ENCODE measurements at regions not wholly inside any gene's neighbourhood (a gene's known extent, or its start where the extent isn't known, plus 50 kb on each side); places are given as distances from the start of the nearest gene placed in this dataset.

GRCh38 chr6:92827104-92827503 lies 592.3 kb downstream of the EPHA7 start:
- DNase-seq (ENCODE audit: low read depth, low spot score): no peak

DNA sequence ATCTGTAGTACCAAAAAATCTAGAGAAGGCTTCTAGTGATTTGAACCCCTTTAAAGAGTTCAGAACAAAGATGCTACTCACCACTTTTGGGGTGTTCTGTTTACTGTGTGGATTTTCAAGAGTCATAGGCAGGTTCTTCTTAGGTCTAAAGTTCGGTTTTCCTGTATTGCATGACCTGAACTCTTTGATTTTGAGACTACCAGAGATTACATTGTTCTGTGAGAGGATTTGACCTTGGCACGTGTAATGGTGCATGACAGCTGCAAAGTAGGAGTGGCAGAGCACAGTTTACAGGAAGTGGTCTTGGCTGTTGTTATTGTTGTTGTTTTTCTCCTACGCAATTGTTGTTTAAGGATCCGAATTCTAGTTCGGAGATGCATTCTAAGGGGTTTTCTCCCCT lies 592.7 kb downstream of the EPHA7 start:
- DNase-seq (ENCODE audit: low read depth, low spot score): no peak

GRCh38 chr6:92822222-92822621 lies 597.1 kb downstream of the EPHA7 start:
- no peak for DNase-seq (ENCODE audit: low read depth, low spot score)

DNA sequence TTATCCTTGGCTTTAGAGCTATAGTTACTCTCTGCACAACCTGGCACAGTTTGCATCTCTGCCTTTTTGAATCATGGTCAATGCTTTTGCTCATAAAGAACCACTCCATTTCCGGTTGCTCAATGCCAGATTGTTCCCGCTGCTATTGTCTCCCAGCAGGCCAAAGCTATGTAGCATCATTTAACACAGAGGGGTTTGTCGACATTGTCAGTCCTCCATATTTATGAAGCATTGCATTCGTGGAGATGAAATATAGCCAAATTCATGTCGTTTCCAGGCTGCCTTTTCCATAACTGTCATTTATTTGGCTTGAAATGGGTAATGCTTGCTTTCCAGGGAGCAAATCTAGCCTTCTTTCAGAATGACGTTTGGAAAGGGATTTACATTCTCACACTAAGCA lies 598.8 kb downstream of the EPHA7 start:
- DNase-seq (ENCODE audit: low read depth, low spot score): no peak

GRCh38 chr6:92810913-92811312 lies 608.4 kb downstream of the EPHA7 start:
- DNase-seq (ENCODE audit: low read depth, low spot score): peak; percentile 59

GRCh38 chr6:92806254-92806653 lies 613.1 kb downstream of the EPHA7 start:
- no peak for DNase-seq (ENCODE audit: low read depth, low spot score)

DNA sequence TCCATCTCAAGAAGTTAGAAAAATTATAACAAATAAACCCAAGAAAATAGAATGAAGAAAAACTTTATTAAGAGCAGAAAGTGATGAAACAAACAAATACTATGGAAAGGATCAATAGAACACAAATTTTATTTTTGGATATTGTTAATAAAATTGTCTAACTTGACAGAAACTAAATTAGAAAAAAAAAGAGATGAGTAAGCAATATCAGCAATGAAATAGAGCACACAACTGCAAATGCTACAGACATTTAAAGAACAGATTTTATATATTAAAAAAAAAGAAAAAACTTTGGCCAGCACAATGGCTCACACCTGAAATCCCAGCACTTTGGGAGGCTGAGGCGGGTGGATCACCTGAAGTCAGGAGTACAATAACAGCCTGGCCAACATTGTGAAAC lies 628.0 kb downstream of the EPHA7 start:
- DNase-seq (ENCODE audit: low read depth, low spot score): no peak

GRCh38 chr6:92790381-92790780 lies 629.0 kb downstream of the EPHA7 start:
- no peak for DNase-seq (ENCODE audit: low read depth, low spot score)

DNA sequence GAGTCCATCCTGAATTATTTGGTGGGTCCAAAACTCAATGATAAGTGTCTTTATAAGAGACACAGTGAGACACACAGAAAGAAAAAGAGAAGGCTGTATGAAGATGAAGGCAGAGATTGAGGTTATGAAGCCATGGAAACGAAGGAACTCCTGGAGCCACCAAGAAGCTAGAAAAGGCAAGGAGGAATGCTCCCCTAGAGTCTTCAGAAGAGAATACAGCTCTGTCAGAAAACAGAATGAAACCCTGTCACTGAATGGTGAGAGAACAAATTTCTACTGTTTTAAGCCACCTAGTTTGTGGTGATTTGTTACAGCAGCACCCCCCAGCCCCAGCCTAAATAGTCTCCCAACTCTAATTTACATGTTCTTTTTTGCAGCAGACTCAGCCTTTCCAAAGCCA lies 635.1 kb downstream of the EPHA7 start:
- DNase-seq (ENCODE audit: low read depth, low spot score): no peak

DNA sequence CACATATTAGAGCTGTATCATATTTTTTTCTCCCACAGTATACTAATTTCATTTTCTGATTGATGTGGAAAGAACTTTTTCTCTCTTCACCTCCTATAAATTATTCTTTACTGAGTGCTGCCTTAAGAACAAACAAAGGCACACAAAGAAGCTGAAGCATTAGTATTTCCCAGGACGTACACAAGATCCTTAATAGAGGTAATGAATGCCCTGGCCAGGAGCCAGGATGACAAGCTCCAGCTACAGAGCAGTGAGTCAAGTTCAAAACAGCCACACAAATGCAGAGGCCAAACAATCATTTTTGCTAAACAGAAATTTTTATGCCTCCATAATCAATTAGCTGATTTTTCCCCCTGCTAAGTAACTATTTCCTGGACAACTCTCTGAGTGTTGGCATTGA lies 639.6 kb downstream of the EPHA7 start:
- no peak for DNase-seq (ENCODE audit: low read depth, low spot score)

- no peak for DNase-seq (ENCODE audit: low read depth, low spot score)
Measured at GRCh38 chr6:92777146-92777740, 642.1 kb downstream of the EPHA7 start.

- no peak for DNase-seq (ENCODE audit: low read depth, low spot score)
Measured at GRCh38 chr6:92770540-92770939, 648.8 kb downstream of the EPHA7 start.

DNA sequence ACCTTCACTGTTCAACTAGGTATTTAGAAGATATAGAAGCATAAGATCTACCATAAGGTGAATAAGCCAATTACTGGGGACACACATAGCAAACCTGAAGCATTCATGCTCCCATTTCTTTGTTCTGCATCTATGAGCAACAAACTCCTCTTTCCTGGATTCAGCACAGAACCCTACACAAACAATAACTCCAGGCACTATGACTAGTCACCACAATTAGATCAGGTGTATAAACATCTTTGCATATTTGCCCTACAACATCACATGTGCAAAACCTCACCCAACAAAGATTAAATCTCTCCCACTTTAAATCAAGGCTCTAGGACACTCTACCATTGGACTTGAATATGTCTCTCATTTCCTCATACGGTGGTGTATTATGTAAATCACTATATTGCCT lies 652.3 kb downstream of the EPHA7 start:
- no peak for DNase-seq (ENCODE audit: low read depth, low spot score)

GRCh38 chr6:92763680-92764079 lies 655.7 kb downstream of the EPHA7 start:
- DNase-seq (ENCODE audit: low read depth, low spot score): no peak

DNA sequence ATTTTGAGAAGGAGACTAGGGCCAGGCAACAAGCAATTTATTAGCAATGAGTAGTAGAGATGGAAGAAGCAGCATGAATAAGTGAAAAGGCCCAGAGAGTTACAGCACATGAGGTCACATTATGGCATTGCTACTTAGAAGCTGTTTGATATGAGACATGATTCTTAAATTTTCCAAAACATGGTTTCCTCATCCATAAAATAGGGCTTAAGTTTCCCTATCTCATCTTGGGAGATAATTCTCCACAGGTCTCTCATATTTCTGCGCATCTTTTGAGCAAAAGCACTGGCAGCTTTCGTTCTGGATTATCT lies 656.1 kb downstream of the EPHA7 start:
- no peak for DNase-seq (ENCODE audit: low read depth, low spot score)

- DNase-seq (ENCODE audit: low read depth, low spot score): peak; percentile 20
Measured at GRCh38 chr6:92762443-92763273, 656.7 kb downstream of the EPHA7 start.

DNA sequence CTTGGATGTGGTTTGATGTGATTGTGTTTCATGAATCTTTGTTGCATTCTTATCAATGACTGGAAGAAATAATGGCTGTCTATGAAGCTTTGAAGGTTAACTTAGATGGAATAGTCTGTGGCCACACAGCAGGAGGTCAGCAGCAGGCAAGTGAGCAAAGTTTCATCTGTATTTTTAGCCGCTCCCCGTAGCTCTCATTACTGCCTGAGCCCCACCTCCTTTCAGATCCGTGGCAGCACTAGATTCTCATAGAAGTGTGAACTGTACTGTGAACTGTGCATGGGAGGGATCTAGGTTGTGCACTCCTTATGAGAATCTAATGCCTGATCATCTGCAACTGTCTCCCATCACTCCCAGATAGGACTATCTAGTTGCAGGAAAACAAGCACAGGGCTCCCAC lies 660.2 kb downstream of the EPHA7 start:
- DNase-seq (ENCODE audit: low read depth, low spot score): no peak

DNA sequence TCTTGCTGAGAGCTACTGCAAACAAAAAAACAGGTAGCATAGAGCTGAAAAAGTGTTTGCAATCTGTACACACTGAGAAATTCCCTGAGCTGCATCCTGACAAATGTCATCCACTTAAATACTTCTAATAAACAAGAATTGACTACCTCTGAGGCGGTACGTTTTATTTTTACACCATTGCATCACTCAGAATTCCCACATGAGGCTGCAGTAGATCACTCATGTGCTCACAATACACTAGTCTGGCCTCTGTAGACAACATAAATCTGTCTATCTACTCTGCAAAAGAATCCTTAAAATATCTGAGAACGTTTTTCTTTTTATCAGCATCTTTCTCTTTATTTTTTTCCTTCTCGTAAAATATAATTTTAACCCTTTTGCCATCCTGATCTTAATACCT lies 661.4 kb downstream of the EPHA7 start:
- no peak for DNase-seq (ENCODE audit: low read depth, low spot score)

- DNase-seq (ENCODE audit: low read depth, low spot score): no peak
Measured at GRCh38 chr6:92756912-92757311, 662.4 kb downstream of the EPHA7 start.

DNA sequence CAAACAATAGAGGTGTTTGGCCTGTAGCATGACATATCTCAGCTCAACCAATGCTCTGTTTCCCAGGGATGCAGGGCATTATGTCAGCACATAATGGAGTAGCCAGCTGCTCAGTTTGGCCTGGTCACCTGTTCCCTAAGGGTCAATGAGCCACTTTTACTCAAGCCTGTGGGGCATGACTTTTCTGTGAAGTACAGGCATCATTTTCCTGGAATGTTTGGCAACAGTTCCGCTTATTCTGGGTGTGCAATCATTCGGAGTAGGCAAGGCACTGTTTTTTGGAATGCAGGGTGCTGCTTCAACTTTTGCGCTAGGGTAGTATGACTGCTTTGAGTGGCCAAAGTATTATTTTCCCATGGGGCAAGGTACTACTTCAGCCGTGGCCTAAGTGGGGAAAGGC lies 665.4 kb downstream of the EPHA7 start:
- DNase-seq (ENCODE audit: low read depth, low spot score): no peak

DNA sequence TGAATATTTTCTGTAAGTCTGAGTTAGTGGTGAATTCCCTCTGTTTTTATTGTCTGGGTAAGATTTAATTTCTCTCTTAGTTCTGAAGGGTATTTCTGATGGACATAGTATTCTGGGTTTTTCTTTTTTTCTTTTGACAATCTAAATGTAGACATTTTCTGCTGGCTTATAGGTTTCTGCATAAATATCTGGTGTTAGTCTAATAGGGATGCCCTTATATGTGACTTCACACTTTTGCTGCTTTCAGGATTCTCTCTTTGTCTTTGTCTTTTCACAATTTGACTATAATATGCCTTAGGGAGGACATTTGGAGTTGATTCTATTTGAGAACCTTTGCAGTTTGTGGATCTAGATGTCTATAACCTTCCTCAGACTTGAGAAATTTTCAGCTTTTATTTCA lies 667.2 kb downstream of the EPHA7 start:
- no peak for DNase-seq (ENCODE audit: low read depth, low spot score)

DNA sequence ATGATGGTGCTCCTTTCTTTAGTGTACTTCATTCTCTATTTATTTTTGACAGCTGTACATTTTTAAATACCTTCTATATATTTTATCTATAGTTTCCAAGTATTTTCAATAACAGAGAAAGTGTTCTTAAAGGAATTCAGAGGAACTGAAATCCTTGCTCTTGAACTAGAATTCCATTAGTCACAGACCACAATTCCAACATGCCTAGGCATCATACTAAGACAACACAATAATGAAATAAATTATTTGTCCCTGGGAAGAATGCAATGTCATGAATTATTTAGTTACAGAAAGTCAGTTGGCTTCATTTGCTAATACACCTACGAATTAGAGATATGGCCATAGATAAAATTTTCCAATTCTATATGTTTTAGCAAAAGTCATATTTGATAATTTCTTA lies 671.2 kb downstream of the EPHA7 start:
- no peak for DNase-seq (ENCODE audit: low read depth, low spot score)

DNA sequence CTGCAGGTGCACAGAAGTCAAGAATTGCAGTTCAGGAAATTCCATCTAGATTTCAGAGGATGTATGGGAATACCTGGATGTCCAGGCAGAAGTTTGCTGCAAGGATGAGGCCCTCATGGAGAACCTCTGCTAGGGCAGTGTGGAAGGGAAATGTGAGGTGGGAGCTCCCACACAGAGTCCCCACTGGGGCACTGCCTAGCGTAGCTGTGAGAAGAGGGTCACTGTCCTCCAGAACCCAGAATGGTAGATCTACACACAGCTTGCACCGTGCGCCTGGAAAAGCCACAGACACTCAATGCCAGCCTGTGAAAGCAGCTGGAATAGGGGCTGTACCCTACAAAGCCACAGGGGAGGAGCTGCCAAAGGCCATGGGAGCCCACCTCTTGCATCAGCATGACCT lies 681.4 kb downstream of the EPHA7 start:
- no peak for DNase-seq (ENCODE audit: low read depth, low spot score)

All from ELF-1 (cell line).